ENCODE measurements at regions not wholly inside any gene's neighbourhood (a gene's known extent, or its start where the extent isn't known, plus 50 kb on each side); places are given as distances from the start of the nearest gene placed in this dataset.

DNA sequence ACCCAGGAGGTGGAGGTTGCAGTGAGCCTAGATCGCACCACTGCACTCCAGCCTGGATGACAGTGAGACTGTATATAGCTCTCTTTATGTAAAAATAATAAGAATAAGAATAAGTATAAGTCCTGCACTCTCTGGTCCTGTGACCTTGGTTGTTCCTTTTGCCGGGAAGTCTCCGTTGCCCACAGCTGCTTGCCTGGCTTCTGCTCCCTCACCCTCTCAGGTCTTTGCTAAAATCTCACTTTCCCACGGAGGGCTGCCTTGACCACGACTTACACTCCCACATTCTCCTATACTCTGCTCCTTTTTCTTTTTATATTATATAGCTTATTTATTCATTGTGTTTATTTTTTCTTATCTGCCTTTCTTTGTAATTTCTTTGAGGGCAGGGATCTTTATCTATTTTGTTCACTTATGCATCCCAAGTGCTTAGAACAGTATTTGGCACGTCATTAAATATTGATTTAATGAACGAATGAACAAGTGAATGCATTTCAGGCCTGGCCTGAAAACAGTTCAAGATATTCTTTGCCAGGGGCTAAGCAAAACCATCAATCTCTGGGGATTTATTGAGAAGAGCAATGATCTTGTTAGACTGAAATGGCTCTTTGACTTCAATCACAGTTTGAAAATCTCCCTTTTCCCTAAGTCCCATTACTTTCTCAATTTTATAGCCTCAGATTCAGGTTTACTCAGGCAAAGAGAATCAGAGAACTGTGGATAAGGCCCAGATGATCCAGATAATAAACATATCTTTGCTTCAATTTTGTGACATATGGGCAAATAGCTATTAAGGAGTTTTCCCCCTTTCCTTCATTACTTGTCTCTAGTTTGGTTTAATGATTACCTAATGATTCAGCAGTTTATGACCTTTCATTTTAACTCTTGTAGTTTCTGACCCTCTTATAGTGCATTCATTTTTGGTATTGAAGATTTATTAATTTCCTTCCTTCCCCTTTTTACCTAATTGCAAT, 60.8 kb upstream of the TMC1 start:
- Mint-ChIP-seq H3K27me3 (ENCODE audit: low read depth) (no peaks in the 10 kb centered on the region), H3K9me3 (peaks cover 2% of the 10 kb centered on the region), H3K36me3 (ENCODE audit: low read depth) (no peaks in the 10 kb centered on the region), H3K4me1 (peaks cover 45% of the 10 kb centered on the region), H3K4me3 (no peak overlapping the region), H3K27ac (ENCODE audit: unreplicated experiment) (no peak overlapping the region)
- TF ChIP-seq, protein P1, sequence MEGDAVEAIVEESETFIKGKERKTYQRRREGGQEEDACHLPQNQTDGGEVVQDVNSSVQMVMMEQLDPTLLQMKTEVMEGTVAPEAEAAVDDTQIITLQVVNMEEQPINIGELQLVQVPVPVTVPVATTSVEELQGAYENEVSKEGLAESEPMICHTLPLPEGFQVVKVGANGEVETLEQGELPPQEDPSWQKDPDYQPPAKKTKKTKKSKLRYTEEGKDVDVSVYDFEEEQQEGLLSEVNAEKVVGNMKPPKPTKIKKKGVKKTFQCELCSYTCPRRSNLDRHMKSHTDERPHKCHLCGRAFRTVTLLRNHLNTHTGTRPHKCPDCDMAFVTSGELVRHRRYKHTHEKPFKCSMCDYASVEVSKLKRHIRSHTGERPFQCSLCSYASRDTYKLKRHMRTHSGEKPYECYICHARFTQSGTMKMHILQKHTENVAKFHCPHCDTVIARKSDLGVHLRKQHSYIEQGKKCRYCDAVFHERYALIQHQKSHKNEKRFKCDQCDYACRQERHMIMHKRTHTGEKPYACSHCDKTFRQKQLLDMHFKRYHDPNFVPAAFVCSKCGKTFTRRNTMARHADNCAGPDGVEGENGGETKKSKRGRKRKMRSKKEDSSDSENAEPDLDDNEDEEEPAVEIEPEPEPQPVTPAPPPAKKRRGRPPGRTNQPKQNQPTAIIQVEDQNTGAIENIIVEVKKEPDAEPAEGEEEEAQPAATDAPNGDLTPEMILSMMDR (conservative IDR thresholded peaks at IDR 0.05) = no peak
- no peak for DNase-seq (ENCODE audit: low read depth, low spot score)

DNA sequence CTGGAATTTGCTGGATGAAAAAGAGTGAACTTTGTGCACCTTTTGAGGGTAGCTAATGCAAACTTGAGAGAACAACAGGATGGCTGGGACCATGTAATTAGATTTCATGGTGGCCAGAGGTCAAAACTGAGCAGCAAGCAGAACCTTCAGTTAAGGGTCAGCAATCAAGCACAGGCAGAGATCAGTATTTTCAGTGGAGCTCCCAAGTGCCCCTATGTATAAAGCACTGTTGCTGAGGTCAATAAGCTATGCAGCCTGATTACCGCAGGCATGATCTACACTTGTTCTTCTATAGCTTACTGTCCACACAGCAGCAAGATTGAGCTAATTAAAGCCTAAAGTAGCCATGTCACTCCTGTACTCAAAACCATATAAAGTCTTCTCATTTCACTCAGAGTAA, 62.1 kb upstream of the TMC1 start:
- peak overlapping the region; percentile 68 for H3K4me3 Mint-ChIP-seq
- TF ChIP-seq, protein P1 (conservative IDR thresholded peaks at IDR 0.05) = no peak
- H3K27me3 Mint-ChIP-seq (ENCODE audit: low read depth) = no peaks in the 10 kb centered on the region
- peak; percentile 22 for DNase-seq (ENCODE audit: low read depth, low spot score)
- H3K4me1 Mint-ChIP-seq = peaks cover 58% of the 10 kb centered on the region
- peaks cover 2% of the 10 kb centered on the region for H3K9me3 Mint-ChIP-seq
- H3K36me3 Mint-ChIP-seq (ENCODE audit: low read depth) = peaks cover 2% of the 10 kb centered on the region
- H3K27ac Mint-ChIP-seq (ENCODE audit: unreplicated experiment) = no peak overlapping the region

DNA sequence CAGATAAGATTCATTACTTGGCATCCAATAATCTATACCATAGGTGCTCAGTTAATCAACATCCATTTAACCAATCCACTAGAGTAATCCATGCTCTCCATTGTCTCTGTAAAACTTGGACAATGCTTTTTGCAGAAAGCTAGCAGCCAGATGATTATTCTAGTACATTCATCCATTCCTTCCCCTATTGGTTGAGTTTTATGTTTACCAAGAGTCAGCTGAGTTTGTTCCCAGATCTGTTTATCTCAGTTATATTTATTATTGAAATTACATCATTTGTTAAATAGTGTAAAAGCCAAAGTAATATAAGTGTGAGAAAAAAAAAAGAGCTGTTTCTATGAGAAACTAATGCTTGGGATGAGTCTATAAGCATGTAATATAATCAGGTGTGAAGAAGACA, 63.3 kb upstream of the TMC1 start:
- TF ChIP-seq, protein P1 (conservative IDR thresholded peaks at IDR 0.05) = no peak
- DNase-seq (ENCODE audit: low read depth, low spot score) = no peak
- H3K27ac Mint-ChIP-seq (ENCODE audit: unreplicated experiment) = no peak overlapping the region
- peaks cover 5% of the 10 kb centered on the region for H3K9me3 Mint-ChIP-seq
- H3K4me1 Mint-ChIP-seq = peaks cover 64% of the 10 kb centered on the region
- H3K36me3 Mint-ChIP-seq (ENCODE audit: low read depth) = peaks cover 2% of the 10 kb centered on the region
- H3K27me3 Mint-ChIP-seq (ENCODE audit: low read depth) = no peaks in the 10 kb centered on the region
- H3K4me3 Mint-ChIP-seq = peak overlapping the region; percentile 11

DNA sequence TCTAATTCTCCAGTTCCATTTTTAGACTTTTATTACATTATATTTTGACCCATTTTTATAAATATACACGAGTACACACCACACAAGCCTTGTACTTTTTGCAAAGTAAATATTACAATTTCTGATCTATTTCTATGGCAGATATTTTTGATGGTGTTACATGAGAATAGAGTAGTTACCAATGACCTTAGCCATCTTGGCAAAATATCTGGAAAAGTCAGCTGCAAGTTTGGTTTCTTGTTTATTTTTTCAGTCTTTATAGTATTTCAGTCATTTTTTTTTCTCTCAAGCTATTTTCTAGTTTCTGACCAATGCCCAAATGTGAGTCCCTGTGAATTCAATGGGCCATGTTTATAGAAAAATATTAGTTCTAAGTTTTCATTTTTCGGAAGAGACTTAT, 64.0 kb upstream of the TMC1 start:
- Mint-ChIP-seq H3K9me3 (peaks cover 5% of the 10 kb centered on the region), H3K27me3 (ENCODE audit: low read depth) (no peaks in the 10 kb centered on the region), H3K36me3 (ENCODE audit: low read depth) (peaks cover 2% of the 10 kb centered on the region), H3K27ac (ENCODE audit: unreplicated experiment) (no peak overlapping the region), H3K4me1 (peaks cover 64% of the 10 kb centered on the region), H3K4me3 (no peak overlapping the region)
- TF ChIP-seq, protein P1 (conservative IDR thresholded peaks at IDR 0.05) = no peak
- no peak for DNase-seq (ENCODE audit: low read depth, low spot score)

DNA sequence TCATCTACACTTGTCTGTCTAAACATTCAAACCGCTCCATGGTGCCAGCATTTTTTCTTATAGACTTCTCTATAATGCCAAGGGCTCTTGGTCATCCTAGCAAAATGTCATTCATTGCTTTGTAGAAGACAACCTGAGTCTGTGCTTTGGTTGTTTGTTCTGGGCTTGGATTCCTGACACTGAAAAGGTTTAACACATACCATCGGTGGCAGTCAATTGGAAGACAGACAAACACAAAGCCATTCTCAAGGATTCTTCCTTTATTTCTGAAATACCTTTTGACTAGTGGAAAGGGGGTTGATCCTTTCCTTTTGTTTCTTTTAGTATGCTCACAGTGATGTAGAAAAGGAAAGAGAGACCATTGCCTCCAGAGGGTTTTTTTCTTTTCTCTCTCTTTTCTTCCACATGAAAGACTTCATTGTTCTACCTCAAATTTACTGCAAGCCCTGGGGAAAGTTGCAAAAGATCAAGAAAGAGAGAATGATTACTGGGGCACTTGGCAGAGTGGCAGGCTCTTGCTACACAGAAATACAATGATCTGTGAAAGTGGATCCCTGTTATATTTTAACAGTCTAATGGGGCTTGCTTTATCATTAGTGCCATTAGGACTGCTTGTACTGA, 66.4 kb upstream of the TMC1 start:
- TF ChIP-seq, protein P1 (conservative IDR thresholded peaks at IDR 0.05) = no peak
- Mint-ChIP-seq H3K27ac (ENCODE audit: unreplicated experiment) (peak overlapping the region; percentile 4), H3K4me3 (peak overlapping the region; percentile 40), H3K27me3 (ENCODE audit: low read depth) (no peaks in the 10 kb centered on the region), H3K4me1 (peaks cover 51% of the 10 kb centered on the region), H3K36me3 (ENCODE audit: low read depth) (peaks cover 2% of the 10 kb centered on the region), H3K9me3 (peaks cover 5% of the 10 kb centered on the region)
- no peak for DNase-seq (ENCODE audit: low read depth, low spot score)
